ENCODE measurements at regions not wholly inside any gene's neighbourhood (a gene's known extent, or its start where the extent isn't known, plus 50 kb on each side); places are given as distances from the start of the nearest gene placed in this dataset.

DNA sequence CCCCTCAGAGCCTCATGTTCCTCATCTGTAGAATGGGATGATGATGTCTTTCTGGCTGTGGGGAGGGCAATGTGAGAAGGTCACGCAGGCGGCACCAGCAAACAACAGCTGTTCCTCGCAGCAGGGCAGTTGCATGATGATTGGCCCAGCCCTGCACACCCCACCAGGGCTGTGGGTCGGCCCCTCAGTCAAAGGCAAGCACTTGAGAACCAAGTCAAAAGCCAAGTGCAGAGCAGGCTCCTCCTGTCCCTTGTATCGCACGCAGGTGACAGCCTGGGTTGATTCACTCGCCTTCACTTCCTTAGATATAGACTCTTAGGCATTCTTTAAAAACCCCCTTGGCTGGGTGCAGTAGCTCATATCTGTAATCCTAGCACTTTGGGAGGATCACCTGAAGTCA, 191.9 kb upstream of the C1orf174 start:
- DNase-seq: no peak

GRCh38 chr1:4093856-4094565, 193.9 kb upstream of the C1orf174 start:
- DNase-seq: no peak

GRCh38 chr1:4095433-4095971, 195.4 kb upstream of the C1orf174 start:
- DNase-seq: no peak

- DNase-seq: no peak
Measured at GRCh38 chr1:4101459-4102161, 201.5 kb upstream of the C1orf174 start.

DNA sequence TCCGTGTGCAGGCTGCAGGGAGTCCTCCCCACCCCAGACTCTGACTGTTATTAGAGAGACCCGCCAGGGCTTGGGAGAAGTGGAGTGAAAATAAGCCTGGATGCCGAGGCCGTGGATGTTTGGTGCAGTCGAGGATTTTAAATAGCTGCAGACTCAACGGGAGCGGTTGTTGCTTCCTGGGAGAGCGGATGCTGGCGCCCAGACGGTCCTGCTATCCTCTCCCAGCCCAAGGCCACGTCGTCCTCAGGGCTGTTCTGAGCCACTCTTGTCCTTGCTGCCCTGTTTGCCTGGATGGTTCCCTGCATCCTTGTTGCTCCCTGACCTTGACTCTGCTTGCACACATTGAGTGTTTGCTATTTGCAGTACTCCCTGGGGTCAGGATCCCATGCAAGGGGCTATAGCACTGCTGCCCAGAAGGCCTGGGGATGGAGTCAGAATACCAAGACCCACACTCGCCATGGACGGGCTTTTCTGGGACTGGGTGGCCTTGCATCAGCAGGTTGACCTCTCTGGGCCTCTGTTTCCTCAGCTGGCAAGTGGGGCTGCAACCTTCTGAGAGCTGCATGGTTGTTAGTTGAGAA, 205.3 kb upstream of the C1orf174 start:
- no peak for DNase-seq

- DNase-seq: no peak
Measured at GRCh38 chr1:4106731-4107130, 206.7 kb upstream of the C1orf174 start.

DNA sequence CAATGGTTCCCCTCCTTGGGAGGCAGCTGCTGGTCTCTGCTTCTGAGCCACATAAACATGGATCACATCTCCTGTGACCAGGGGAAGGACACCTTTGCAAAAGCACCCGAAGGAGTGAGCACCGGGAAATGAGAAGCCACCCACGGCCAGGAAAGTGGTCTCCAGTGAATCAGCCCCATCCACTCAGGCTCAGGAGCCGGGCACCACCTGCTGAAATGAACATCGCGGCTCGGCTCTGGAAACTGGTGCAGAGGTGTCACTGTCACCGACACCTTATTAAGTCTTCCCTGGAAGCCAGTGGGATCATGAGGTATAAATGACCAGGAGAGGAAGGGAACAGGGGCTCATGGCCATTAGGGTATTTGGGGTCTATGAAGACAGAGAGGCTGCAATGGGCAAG, 207.2 kb upstream of the C1orf174 start:
- DNase-seq: no peak

DNA sequence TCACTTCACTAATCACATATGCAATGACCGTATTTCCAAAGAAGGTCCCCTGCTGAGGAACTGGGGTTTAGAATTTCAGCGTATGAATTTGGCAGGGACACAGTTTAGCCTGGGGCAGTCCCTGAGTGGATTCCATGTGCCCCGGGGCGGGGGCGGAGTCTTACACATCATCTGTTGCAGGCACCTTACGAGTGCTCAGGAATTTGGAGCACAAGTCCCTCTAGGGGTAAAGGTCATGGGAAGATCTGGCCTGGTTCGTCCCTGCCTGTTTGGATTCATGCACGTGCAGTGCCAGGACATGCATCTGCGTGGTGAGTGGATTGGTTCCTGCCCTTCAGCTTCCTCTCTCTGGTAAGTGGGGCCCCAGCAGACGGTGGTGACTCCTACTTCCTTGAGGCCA, 208.3 kb upstream of the C1orf174 start:
- DNase-seq: no peak

- no peak for DNase-seq
Measured at GRCh38 chr1:4108758-4109627, 208.9 kb upstream of the C1orf174 start.

- no peak for DNase-seq
Measured at GRCh38 chr1:4109628-4109940, 209.5 kb upstream of the C1orf174 start.

DNA sequence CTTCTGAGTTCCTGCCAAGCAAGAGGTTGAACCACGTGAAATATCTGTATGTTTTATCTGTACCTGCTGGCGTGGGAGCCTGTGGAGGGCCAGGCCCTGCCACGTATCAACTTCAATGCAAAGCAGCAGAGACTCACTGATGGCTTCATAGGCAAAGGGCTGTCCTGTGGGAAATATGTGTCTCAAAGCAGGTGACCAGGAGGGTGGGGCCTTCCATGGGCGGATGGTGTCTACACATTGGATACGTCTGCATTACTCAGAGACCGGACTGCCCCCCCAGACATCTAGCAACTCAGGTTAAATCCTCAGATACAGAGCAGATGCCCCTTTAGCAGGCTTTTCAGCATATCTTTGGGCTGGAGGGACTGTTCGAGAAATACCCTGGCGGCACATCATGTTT, 210.8 kb upstream of the C1orf174 start:
- DNase-seq: no peak

GRCh38 chr1:4113897-4114296, 213.8 kb upstream of the C1orf174 start:
- no peak for DNase-seq

DNA sequence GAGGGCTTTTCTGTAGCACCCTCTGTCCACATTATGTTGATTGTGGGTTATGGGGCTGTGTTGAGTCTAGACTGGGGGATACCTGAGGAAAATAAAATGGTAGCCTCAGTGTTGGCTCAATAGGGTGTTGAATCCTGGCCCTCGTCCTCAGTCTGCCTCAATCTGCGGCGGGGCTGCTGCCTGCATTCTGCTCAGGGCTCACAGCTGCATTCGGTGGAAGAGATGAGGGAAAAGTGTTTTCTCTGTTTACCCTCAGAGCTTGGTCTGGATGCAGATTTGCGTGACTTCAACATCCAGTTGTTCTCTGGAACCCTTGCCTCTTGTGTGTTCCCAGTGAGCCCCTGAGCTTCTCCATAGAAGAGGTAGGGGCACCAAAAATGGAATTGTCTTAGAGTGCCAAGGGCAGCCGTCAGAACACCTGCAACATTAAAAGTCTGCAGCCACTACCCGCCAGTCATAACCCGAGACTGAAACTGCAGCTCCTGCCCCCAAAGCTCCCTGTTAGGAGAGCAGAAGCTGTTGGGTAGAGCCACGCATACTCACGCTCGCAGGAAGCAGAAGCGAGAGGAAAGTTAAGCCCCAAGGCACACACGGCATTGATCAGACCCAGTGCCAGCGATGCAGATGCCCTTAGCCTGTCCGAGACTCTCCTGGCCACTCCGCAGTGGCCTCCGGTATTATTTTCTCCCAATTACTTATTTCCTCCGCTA, 215.3 kb upstream of the C1orf174 start:
- DNase-seq: no peak

- DNase-seq: no peak
Measured at GRCh38 chr1:4117196-4117595, 217.1 kb upstream of the C1orf174 start.

GRCh38 chr1:4118746-4119515, 218.9 kb upstream of the C1orf174 start:
- no peak for DNase-seq

GRCh38 chr1:4119516-4120220, 219.6 kb upstream of the C1orf174 start:
- no peak for DNase-seq

DNA sequence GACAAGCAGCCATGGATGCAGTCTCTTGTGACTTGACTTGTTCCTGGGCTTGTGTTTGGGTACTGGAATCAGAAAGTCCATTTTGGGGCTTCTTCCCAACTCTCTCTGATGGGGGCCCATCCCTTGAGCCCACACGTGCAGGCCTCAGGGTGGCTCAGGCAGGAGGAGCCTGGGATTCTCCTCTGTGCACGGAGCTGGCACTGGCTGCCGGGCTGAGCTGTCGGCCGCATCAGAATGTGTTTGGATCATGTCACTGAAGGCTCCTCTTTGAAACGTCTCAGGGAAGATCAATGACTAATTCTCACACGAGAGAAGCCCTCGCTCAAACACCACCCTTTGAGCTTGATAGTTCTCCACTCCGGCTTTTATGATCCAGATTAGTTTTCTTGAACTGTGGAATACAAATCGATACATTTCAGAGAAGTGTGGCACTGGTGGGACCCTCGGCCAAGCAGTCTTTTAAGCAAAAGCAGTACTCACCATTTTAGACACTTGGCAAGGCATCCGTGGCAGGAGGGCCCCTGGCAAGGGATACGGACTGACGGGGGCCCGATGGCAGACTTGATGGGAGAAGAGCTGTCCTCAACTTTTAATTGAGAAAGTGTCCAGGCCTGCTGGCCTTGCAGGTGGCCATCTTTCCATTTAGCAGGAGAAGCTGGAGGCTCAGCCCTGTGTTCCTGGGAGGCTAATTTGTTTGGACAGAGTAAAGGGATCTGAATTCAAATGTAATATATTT, 220.7 kb upstream of the C1orf174 start:
- no peak for DNase-seq

DNA sequence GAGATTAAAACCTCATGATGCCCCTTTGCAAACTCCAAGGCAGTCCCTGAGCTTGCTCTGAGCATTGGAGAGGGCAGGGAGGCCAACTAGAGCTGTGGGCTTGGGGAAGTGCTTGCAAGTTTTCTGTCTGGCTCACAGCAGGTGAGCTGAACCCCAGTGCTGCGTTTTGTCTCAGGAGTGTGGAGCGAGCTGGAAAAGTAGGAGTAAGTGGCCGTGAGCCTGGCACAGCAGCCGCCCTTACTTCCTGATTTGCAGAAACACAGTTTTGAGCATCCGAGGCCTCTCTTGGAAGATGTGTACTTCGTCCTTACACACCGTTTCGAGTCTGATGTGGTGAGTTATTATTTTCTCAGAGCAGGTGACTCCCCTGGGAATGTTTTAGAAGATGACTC, 221.2 kb upstream of the C1orf174 start:
- no peak for DNase-seq

GRCh38 chr1:4121834-4122512, 221.9 kb upstream of the C1orf174 start:
- DNase-seq: no peak
